RWPE2 (cell line): ENCODE measurements at regions not wholly inside any gene's neighbourhood (a gene's known extent, or its start where the extent isn't known, plus 50 kb on each side); places are given as distances from the start of the nearest gene placed in this dataset.

Source experiments
- ATAC-seq: fragments of 200-7000 bp; cut with Tn5 transposase; 3 replicates; pipeline ENCODE4 v1.9.1; 2021; ENCODE audit warnings: low read depth
- DNase-seq: peaks from one replicate; pipeline ENCODE4 v3.0.0-alpha.2; 2020; ENCODE audit warnings: low spot score
- H3K27ac ChIP-seq: fragments of 450-650 bp; 2 replicates; pipeline ENCODE4 v1.5.1; 2017; ENCODE audit warnings: mild to moderate bottlenecking; ENCODE audit not compliant: poor library complexity, severe bottlenecking
- H3K27me3 ChIP-seq: fragments of 250-450 bp; sonication (Bioruptor Pico); 2 replicates; pipeline ENCODE4 v1.5.1; 2021; ENCODE audit warnings: mild to moderate bottlenecking, moderate library complexity; ENCODE audit not compliant: insufficient read depth, poor library complexity, severe bottlenecking
- H3K36me3 ChIP-seq: fragments of 250-450 bp; sonication (Bioruptor Pico); 2 replicates; pipeline ENCODE4 v1.5.1; 2020; ENCODE audit warnings: low read depth, mild to moderate bottlenecking, moderate library complexity
- H3K4me1 ChIP-seq: fragments of 250-450 bp; sonication (Bioruptor Pico); 2 replicates; pipeline ENCODE4 v1.5.1; 2021; ENCODE audit warnings: mild to moderate bottlenecking, moderate library complexity; ENCODE audit not compliant: insufficient read depth, poor library complexity, severe bottlenecking
- H3K4me3 ChIP-seq: fragments of 250-450 bp; sonication (Bioruptor Pico); 2 replicates; pipeline ENCODE4 v1.5.1; 2021; ENCODE audit warnings: mild to moderate bottlenecking, moderate library complexity; ENCODE audit not compliant: severe bottlenecking
- H3K9me3 ChIP-seq: fragments of 250-450 bp; sonication (Bioruptor Pico); 2 replicates; pipeline ENCODE4 v1.5.1; 2021; ENCODE audit warnings: mild to moderate bottlenecking, moderate library complexity; ENCODE audit not compliant: severe bottlenecking
- CTCF ChIP-seq: fragments of 450-650 bp; IDR thresholded peaks from one replicate; pipeline ENCODE4 v1.5.1; 2017; ENCODE audit warnings: mild to moderate bottlenecking, moderate library complexity; ENCODE audit not compliant: poor library complexity, severe bottlenecking

GRCh38 chr4:166501941-166502382 lies 628.9 kb downstream of the TLL1 start:
- Histone ChIP-seq H3K4me3 (no peak overlapping the region), H3K9me3 (no peaks in the 10 kb centered on the region), H3K27ac (no peak overlapping the region), H3K36me3 (no peaks in the 10 kb centered on the region), H3K4me1 (no peaks in the 10 kb centered on the region), H3K27me3 (no peaks in the 10 kb centered on the region)
- no peak for ATAC-seq
- peak; percentile 23 for TF ChIP-seq CTCF
- no peak for DNase-seq

GRCh38 chr4:166502660-166503059 lies 629.6 kb downstream of the TLL1 start:
- ATAC-seq, result no peak

GRCh38 chr4:166506051-166506450 lies 633.0 kb downstream of the TLL1 start:
- DNase-seq, result no peak
- no peak for TF ChIP-seq CTCF
- no peaks in the 10 kb centered on the region for H3K9me3 ChIP-seq

More at GRCh38 chr4:166502660-166503059, 629.6 kb downstream of the TLL1 start:
- no peak overlapping the region for H3K4me3 ChIP-seq
- no peak for DNase-seq
- no peak for TF ChIP-seq CTCF
- H3K36me3 ChIP-seq, result no peaks in the 10 kb centered on the region
- H3K9me3 ChIP-seq, result no peaks in the 10 kb centered on the region
- no peaks in the 10 kb centered on the region for H3K27me3 ChIP-seq
- H3K27ac ChIP-seq, result no peak overlapping the region
- H3K4me1 ChIP-seq, result no peaks in the 10 kb centered on the region

GRCh38 chr4:166512267-166512666 lies 639.2 kb downstream of the TLL1 start:
- H3K9me3 ChIP-seq, result no peaks in the 10 kb centered on the region
- DNase-seq (no peak), ATAC-seq (no peak)
- H3K36me3 ChIP-seq, result no peaks in the 10 kb centered on the region
- TF ChIP-seq CTCF, result no peak
- H3K27me3 ChIP-seq, result no peaks in the 10 kb centered on the region
- no peaks in the 10 kb centered on the region for H3K4me1 ChIP-seq
- H3K4me3 ChIP-seq, result no peak overlapping the region
- no peak overlapping the region for H3K27ac ChIP-seq

More at GRCh38 chr4:166506051-166506450, 633.0 kb downstream of the TLL1 start:
- H3K4me1 ChIP-seq, result no peaks in the 10 kb centered on the region
- H3K27me3 ChIP-seq, result no peaks in the 10 kb centered on the region
- no peaks in the 10 kb centered on the region for H3K36me3 ChIP-seq
- no peak overlapping the region for H3K4me3 ChIP-seq
- ATAC-seq, result no peak
- H3K27ac ChIP-seq, result no peak overlapping the region

- no peak for DNase-seq
- no peak overlapping the region for H3K27ac ChIP-seq
- no peaks in the 10 kb centered on the region for H3K27me3 ChIP-seq
- H3K4me3 ChIP-seq, result no peak overlapping the region
- no peaks in the 10 kb centered on the region for H3K4me1 ChIP-seq
- no peak for TF ChIP-seq CTCF
- H3K9me3 ChIP-seq, result no peaks in the 10 kb centered on the region
- no peaks in the 10 kb centered on the region for H3K36me3 ChIP-seq
- no peak for ATAC-seq
Observed at GRCh38 chr4:166518315-166518714, 645.3 kb downstream of the TLL1 start.
